CD4-positive, alpha-beta T cell treated with Interleukin-17A for 4 hours (primary cell): ENCODE measurements at regions not wholly inside any gene's neighbourhood (a gene's known extent, or its start where the extent isn't known, plus 50 kb on each side); places are given as distances from the start of the nearest gene placed in this dataset.
"Not testable (repeated sequence)": the region's sequence is repeated elsewhere in the genome, so short reads cannot be mapped to it uniquely, and the experiment has no call there.

Experiments used
- DNase-seq: peaks from one replicate; pipeline ENCODE4 v3.0.0-alpha.2; 2020; ENCODE audit warnings: mixed read lengths

GRCh38 chr6:43932259-43933147, 162.5 kb downstream of the VEGFA start:
- DNase-seq: no peak

GRCh38 chr6:43931201-43931600, 161.2 kb downstream of the VEGFA start:
- no peak for DNase-seq

- no peak for DNase-seq
These were observed 160.6 kb downstream of the VEGFA start for GRCh38 chr6:43930440-43931154.

GRCh38 chr6:43929511-43929910, 159.5 kb downstream of the VEGFA start:
- no peak for DNase-seq

- DNase-seq: no peak
These were observed 157.7 kb downstream of the VEGFA start for GRCh38 chr6:43927532-43928210.

GRCh38 chr6:43926634-43927531, 156.9 kb downstream of the VEGFA start:
- no peak for DNase-seq

- not testable (repeated sequence) for DNase-seq
These were observed 155.7 kb downstream of the VEGFA start for GRCh38 chr6:43925636-43926139.

- peak; percentile 49 for DNase-seq
These were observed 154.3 kb downstream of the VEGFA start for GRCh38 chr6:43924222-43924702.

- DNase-seq: no peak
These were observed 153.6 kb downstream of the VEGFA start for GRCh38 chr6:43923376-43924221.

GRCh38 chr6:43922426-43923375, 152.7 kb downstream of the VEGFA start:
- DNase-seq: no peak

GRCh38 chr6:43921548-43922425, 151.8 kb downstream of the VEGFA start:
- DNase-seq: no peak

- DNase-seq: no peak
These were observed 151.0 kb downstream of the VEGFA start for GRCh38 chr6:43921039-43921438.

GRCh38 chr6:43919774-43920173, 149.8 kb downstream of the VEGFA start:
- DNase-seq: no peak

GRCh38 chr6:43917878-43918382, 147.9 kb downstream of the VEGFA start:
- no peak for DNase-seq

- no peak for DNase-seq
These were observed 147.2 kb downstream of the VEGFA start for GRCh38 chr6:43916924-43917877.

GRCh38 chr6:43915986-43916923, 146.2 kb downstream of the VEGFA start:
- no peak for DNase-seq
